ENCODE measurements at regions not wholly inside any gene's neighbourhood (a gene's known extent, or its start where the extent isn't known, plus 50 kb on each side); places are given as distances from the start of the nearest gene placed in this dataset.
"Not testable (repeated sequence)": the region's sequence is repeated elsewhere in the genome, so short reads cannot be mapped to it uniquely, and the experiment has no call there.

DNA sequence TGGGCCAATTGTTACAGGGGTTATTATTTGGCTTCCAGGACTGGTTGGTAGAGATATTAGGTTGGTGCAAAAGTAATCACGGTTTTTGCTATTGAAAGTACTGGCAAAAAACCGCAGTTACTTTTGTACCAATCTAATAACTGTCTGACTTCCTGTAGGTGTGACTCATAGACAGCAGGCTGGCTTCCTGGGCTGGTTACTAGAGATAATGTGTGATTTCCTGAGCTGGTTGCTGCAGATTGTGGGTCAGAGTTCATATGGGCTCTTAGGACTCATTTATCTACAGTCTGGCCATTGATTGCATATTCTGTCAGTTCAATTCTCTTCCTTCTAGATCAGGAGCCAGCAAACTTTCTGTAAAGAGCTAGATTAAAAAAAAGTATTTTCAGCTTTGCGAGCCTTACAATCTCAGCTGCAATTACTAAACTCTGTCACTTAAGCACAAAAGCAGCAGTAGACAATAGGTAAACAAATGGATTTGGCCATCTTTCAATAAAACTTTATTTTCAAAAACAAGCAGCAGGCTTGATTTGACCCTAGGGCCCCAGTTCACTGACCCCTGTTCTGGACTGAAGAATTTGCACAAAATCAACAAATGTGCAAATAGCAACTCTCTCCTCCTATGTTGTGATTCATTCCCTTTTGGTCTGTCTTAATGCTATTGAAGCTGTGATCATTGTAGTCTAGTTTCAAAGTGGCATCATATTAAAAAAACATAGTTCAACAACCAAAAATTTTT lies 50.8 kb upstream of the BOD1L1 start:
- DNase-seq (ENCODE audit: low read depth) = no peak

- no peak for DNase-seq (ENCODE audit: low read depth)
These were observed 54.0 kb upstream of the BOD1L1 start for GRCh38 chr4:13681570-13681969.

DNA sequence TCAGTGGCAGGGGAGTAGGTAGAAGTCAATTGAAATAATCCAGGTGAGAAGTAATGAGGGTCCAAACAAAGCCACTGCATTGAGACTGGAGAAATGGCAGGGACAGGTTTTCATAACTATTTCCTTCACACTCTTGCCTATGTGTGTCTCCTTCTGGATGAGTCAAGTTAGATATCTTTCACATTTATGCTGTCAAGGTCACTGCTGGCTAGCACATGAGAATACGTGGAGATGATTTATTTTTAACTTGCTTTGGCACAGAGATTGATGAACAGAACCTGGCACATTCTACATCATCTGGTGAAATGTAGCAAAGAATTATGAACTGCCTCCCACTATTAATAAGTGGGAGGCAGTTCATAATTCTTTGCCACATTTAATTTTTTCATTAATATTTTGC lies 66.7 kb upstream of the BOD1L1 start:
- no peak for DNase-seq (ENCODE audit: low read depth)

DNA sequence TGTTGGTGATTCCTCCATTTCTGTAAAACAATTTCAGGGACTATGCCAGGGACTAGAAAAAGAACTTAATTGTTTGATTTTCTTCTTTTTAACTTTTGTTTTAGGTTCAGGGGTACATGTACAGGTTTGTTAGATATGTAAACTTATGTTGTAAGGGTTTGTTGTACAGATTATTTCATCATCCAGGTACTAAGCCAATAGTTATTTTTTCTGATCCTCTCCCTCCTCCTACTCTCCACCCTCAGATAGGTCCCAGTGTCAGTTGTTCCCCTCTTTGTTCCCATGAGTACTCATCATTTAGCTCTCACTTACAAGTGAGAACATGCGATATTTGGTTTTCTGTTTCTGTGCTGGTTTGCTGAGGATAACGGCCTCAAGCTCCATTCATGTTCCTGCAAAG lies 70.8 kb upstream of the BOD1L1 start:
- DNase-seq (ENCODE audit: low read depth) = no peak

DNA sequence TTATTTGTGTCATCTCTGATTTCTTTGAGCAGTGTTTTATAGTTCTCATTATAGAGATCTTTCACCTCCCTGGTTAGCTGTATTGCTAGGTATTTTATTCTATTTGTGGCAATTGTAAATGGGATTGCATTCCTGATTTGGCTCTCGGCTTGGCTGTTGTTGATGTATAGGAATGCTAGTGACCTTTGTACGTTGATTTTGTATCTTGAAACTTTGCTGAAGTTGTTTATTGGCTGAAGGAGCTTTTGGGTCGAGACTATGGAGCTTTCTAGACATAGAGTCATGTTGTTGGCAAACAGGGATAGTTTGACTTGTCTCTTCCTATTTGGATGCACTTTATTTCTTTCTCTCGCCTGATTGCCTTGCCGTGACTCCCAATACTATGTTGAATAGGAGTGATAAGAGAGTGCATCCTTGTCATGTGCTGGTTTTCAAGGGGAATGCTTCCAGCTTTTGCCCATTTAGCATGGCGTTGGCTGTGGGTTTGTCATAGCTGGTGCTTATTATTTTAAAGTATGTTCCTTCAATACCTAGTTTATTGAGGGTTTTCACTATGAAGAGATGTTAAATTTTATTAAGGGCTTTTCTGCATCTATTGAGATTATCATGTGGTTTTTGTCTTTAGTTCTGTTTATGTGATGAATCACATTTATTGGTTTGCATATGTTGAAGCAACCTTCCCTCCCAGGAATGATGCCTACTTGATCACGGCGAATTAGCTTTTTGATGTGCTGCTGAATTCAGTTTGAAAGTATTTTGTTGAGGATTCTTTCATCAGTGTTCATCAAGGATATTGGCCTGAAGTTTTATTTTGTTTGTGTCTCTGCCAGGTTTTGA lies 72.7 kb upstream of the BOD1L1 start:
- no peak for DNase-seq (ENCODE audit: low read depth)

- DNase-seq (ENCODE audit: low read depth) = not testable (repeated sequence)
These were observed 73.3 kb upstream of the BOD1L1 start for GRCh38 chr4:13700858-13701140.

GRCh38 chr4:13701937-13702446 lies 74.5 kb upstream of the BOD1L1 start:
- no peak for DNase-seq (ENCODE audit: low read depth)

DNA sequence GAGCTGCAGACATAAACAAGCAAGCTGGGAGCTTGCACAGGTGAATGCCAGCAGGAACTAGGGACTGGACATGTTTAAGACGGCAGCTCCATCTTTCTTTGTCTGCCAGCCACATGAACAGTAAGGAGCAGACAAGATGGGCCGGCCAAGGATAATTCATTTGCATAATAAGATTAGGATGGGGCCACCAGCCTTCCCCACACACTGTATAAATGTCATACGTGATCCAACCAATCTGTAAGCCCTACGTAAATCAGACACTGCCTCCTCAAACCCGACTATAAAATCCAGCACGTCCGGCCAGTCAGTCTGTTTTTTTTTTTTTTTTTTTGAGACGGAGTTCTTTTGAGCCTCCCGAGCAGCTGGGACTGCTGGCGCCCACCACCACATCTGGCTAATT lies 75.6 kb upstream of the BOD1L1 start:
- DNase-seq (ENCODE audit: low read depth) = no peak

GRCh38 chr4:13704035-13704434 lies 76.5 kb upstream of the BOD1L1 start:
- no peak for DNase-seq (ENCODE audit: low read depth)

- no peak for DNase-seq (ENCODE audit: low read depth)
These were observed 77.2 kb upstream of the BOD1L1 start for GRCh38 chr4:13704761-13705160.

DNA sequence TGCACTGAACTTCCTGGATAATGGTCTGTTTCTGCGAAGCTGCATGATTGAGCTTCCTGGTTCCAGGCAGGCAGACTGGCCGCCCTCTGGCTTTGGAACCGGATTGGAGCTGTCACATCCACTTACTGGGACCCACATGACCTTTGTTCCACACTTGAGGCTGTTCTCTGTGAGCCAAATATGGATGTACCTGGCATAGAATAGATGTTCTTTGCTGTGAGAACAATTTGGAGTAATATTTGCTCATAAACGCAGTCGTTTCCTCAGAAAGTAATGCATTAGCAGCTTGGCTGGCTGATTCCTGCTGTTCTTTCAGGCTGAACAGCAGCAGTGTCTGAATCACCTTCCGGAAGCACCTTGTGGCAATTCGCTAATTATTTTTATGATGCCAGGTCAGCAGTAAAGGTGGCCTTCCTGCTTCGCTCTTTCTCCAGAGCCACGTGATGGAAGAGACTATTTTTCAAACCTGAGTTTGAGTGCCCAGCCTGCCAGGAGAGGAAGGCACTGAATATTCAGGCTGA lies 78.1 kb upstream of the BOD1L1 start:
- DNase-seq (ENCODE audit: low read depth) = no peak

DNA sequence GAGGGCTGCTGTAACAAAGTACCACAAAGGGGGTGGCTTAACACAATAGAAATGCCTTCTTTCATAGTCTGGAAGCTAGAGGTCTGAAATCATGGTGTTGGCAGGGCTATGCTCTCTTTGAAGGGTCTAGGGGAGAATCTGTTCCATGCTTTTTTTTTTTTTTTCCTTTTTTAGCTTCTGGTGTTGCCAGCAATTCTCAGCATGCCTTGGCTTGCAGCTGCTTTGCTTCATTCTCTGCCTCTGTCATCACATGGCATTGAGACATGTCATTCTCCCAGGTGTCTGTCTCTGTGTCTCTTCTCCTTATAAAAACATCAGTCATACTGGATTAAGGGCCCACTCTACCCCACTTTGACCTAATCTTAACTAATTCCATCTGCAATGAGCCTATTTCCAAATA lies 78.6 kb upstream of the BOD1L1 start:
- DNase-seq (ENCODE audit: low read depth) = no peak

DNA sequence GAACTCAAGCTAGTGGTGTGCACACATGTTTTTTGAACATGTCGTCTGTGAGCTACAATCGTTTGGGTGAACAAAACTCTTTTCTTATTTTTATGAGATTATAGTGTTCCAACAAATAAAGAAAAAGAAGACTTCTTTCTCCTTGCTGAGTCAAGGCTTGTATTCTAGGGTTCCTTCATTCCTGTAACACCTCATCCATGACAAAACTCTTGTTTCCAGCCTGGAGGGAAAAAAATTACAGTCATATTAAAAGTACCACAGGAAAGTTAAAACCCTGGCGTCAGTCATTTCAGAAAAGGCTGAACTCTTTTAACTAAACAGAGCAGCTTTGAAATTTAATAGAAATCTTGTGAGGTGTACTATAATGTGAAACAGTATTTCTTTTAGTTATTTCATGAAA lies 79.2 kb upstream of the BOD1L1 start:
- DNase-seq (ENCODE audit: low read depth) = no peak

DNA sequence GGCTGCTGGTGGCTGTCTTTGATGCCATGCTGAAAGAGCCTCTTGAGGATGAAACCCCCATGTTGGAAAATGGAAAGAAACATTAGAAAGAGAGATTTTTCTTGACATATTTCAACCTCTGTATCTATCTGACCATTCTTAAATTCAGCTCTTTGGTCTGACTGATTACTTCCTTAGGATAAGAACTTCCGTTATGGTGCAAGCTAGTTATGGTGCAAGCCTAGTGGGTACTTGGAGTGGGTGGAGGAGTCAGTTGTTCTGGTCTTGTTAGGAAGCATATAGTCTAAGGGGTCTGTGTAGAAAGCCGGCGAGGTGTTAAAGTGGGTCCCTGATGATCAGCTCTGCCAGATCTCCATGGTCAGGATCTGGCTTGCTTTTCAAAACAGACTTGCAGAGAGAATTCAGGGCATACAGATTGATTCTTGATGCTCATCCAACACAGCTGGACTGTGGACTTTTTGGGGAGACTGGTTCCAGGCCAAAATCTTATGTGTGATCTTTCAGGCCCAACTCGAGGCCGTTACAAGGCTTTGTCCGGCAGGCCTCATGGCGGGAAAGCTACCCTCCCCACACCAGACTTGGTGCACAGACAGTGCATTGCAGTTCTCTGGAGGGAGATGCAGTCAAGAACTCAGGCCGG lies 82.8 kb upstream of the BOD1L1 start:
- no peak for DNase-seq (ENCODE audit: low read depth)

- no peak for DNase-seq (ENCODE audit: low read depth)
These were observed 83.8 kb upstream of the BOD1L1 start for GRCh38 chr4:13711233-13711785.

- no peak for DNase-seq (ENCODE audit: low read depth)
These were observed 94.4 kb upstream of the BOD1L1 start for GRCh38 chr4:13721894-13722293.

DNA sequence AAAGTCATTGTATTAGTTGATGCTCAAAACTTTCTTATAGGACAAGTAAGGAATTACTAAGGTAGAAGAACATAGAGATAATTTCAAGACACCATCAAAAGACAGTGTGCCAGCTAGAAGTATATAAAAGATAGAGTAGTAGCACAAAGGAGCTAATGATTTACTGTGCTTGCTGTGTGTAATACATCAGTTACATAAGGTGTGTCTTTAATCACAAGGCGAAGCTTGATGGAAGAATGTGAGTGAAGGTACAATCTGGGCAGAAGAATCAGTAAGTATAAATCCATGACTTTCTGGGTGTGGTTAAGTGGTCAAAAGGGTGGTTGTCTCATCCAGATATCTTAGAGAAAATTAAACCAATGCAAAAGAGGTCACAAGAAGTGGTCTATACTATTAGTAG lies 95.1 kb upstream of the BOD1L1 start:
- DNase-seq (ENCODE audit: low read depth) = no peak

GRCh38 chr4:13728761-13729160 lies 101.2 kb upstream of the BOD1L1 start:
- DNase-seq (ENCODE audit: low read depth) = no peak

DNA sequence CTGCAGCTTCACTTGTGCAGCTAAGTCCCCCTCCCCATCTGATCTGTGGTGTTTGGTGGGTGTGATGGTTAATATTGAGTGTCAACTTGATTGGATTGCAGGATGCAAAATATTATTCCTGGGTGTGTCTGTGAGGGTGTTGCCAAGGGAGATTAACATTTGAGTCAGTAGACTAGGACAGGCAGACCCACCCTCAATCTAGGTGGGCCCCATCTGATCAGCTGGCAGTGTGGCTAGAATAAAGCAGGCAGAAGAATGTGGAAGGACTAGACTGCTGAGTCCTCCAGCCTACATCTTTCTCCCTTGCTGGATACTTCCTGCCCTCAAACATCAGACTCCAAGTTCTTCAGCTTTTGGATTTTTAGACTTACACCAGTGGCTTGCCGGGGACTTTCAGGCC lies 103.5 kb upstream of the BOD1L1 start:
- no peak for DNase-seq (ENCODE audit: low read depth)

DNA sequence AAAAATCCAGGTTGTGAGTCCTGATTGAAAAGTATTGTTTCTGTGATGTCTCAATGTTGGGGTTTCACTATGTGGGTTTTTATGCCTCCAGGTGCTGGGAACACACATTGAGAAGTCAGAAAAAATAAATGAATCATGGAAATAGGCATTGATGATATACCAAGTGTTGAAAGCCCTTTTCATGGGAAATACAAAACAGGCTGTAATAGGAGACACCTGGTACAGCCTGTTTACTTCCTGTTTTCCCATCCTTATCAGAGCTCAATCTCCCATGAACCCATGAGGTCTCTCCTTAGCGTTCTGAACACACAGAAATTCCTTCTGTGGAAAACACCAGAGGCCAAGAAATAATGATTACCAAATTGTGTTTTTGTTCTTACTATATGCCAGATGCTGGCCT lies 106.3 kb upstream of the BOD1L1 start:
- no peak for DNase-seq (ENCODE audit: low read depth)

- no peak for DNase-seq (ENCODE audit: low read depth)
These were observed 123.1 kb upstream of the BOD1L1 start for GRCh38 chr4:13750594-13750993.

GRCh38 chr4:13761581-13761980 lies 134.1 kb upstream of the BOD1L1 start:
- not testable (repeated sequence) for DNase-seq (ENCODE audit: low read depth)

- no peak for DNase-seq (ENCODE audit: low read depth)
These were observed 134.6 kb upstream of the BOD1L1 start for GRCh38 chr4:13762130-13762529.
